Suppressor macrophage treated with lipopolysaccharide for 1 hour (primary cell): ENCODE measurements at regions not wholly inside any gene's neighbourhood (a gene's known extent, or its start where the extent isn't known, plus 50 kb on each side); places are given as distances from the start of the nearest gene placed in this dataset.

ENCODE experiments used
- DNase-seq, 3 donors: peaks; one replicate each; pipeline ENCODE4 v3.0.0-alpha.2; 2020 to 2022

GRCh38 chrX:50536955-50537354 is 66.3 kb upstream of the DGKK start:
- DNase-seq = peak; percentile 3 to 20 (median 11)
